ENCODE measurements at regions not wholly inside any gene's neighbourhood (a gene's known extent, or its start where the extent isn't known, plus 50 kb on each side); places are given as distances from the start of the nearest gene placed in this dataset.

- Histone ChIP-seq H2AFZ (ENCODE audit: control insufficient read depth, low read length) (no peak overlapping the region), H3K9me3 (ENCODE audit: control insufficient read depth, low read depth, low read length) (no peaks in the 10 kb centered on the region), H3K27ac (ENCODE audit: control insufficient read depth, insufficient read depth, low read length) (no peak overlapping the region), H3K4me2 (ENCODE audit: control insufficient read depth, extremely low read depth, insufficient read depth, low read depth, low read length) (no peak overlapping the region), H3K27me3 (ENCODE audit: control insufficient read depth, extremely low read depth, insufficient read depth, low read length) (no peaks in the 10 kb centered on the region), H3K36me3 (ENCODE audit: control insufficient read depth in 2 of 2, extremely low read depth in 1 of 2, insufficient read depth in 2 of 2, low read length in 2 of 2) (no peaks in the 10 kb centered on the region), H3K79me2 (ENCODE audit: control insufficient read depth, insufficient read depth, low read length) (no peaks in the 10 kb centered on the region), H3K9me1 (ENCODE audit: control insufficient read depth, extremely low read depth, insufficient read depth, low read length) (no peaks in the 10 kb centered on the region), H3K9ac (ENCODE audit: control insufficient read depth, extremely low read depth, insufficient read depth, low read length) (no peak overlapping the region), H3K4me1 (ENCODE audit: control insufficient read depth, extremely low read depth, insufficient read depth, low read length) (no peaks in the 10 kb centered on the region), H4K20me1 (ENCODE audit: control insufficient read depth, extremely low read depth, insufficient read depth, low read length) (no peaks in the 10 kb centered on the region), H3K4me3 (ENCODE audit: control insufficient read depth in 2 of 3, extremely low read depth in 1 of 3, insufficient read depth in 2 of 3, low read depth in 1 of 3, low read length in 3 of 3) (no peak overlapping the region)
- TF ChIP-seq EZH2 (IDR thresholded peaks at IDR 0.05; ENCODE audit: low read length), result no peak
- TF ChIP-seq, protein P1, sequence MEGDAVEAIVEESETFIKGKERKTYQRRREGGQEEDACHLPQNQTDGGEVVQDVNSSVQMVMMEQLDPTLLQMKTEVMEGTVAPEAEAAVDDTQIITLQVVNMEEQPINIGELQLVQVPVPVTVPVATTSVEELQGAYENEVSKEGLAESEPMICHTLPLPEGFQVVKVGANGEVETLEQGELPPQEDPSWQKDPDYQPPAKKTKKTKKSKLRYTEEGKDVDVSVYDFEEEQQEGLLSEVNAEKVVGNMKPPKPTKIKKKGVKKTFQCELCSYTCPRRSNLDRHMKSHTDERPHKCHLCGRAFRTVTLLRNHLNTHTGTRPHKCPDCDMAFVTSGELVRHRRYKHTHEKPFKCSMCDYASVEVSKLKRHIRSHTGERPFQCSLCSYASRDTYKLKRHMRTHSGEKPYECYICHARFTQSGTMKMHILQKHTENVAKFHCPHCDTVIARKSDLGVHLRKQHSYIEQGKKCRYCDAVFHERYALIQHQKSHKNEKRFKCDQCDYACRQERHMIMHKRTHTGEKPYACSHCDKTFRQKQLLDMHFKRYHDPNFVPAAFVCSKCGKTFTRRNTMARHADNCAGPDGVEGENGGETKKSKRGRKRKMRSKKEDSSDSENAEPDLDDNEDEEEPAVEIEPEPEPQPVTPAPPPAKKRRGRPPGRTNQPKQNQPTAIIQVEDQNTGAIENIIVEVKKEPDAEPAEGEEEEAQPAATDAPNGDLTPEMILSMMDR (optimal IDR thresholded peaks at IDR 0.05 in 1 of 3, IDR thresholded peaks at IDR 0.05 in 1 of 3, conservative IDR thresholded peaks at IDR 0.05 in 1 of 3; ENCODE audit: extremely low read depth in 1 of 3, insufficient read depth in 2 of 3, low read length in 3 of 3), result no peak
- dilution Hi-C loops (cut with MboI; ENCODE audit: extremely low pct_ligation_motif_present, low sequenced_read_pairs), result no loop called here
- FAIRE-seq (no peak), DNase-seq (ENCODE audit: low read depth, low spot score) (no peak)
These were observed 313.6 kb downstream of the TBC1D32 start for GRCh38 chr6:121020656-121021055.

DNA sequence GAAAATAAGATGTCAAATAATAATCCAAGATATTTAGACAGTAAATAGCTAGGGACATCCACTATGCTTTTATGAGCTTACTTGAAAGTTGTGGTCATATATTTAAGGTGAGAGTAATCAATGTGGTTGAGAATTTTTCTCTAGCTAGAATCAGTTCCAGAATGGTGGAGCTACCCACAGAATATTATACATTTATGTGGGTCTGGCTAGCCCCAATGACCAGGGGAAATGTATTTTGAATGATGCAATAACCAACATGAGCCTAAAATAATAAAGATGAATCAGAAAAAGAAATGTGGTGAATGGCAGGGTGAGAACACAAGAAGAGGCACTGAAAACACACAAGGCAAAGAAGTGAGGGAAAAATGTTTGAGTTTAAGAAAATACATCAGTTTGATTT lies 325.7 kb downstream of the TBC1D32 start:
- Histone ChIP-seq H3K79me2 (ENCODE audit: control insufficient read depth, insufficient read depth, low read length) (no peaks in the 10 kb centered on the region), H2AFZ (ENCODE audit: control insufficient read depth, low read length) (no peak overlapping the region), H3K4me3 (ENCODE audit: control insufficient read depth in 2 of 3, extremely low read depth in 1 of 3, insufficient read depth in 2 of 3, low read depth in 1 of 3, low read length in 3 of 3) (no peak overlapping the region), H3K4me1 (ENCODE audit: control insufficient read depth, extremely low read depth, insufficient read depth, low read length) (no peaks in the 10 kb centered on the region), H3K4me2 (ENCODE audit: control insufficient read depth, extremely low read depth, insufficient read depth, low read depth, low read length) (no peak overlapping the region), H3K27ac (ENCODE audit: control insufficient read depth, insufficient read depth, low read length) (no peak overlapping the region), H3K9ac (ENCODE audit: control insufficient read depth, extremely low read depth, insufficient read depth, low read length) (no peak overlapping the region), H3K27me3 (ENCODE audit: control insufficient read depth, extremely low read depth, insufficient read depth, low read length) (no peaks in the 10 kb centered on the region), H4K20me1 (ENCODE audit: control insufficient read depth, extremely low read depth, insufficient read depth, low read length) (no peaks in the 10 kb centered on the region), H3K36me3 (ENCODE audit: control insufficient read depth in 2 of 2, extremely low read depth in 1 of 2, insufficient read depth in 2 of 2, low read length in 2 of 2) (no peaks in the 10 kb centered on the region), H3K9me3 (ENCODE audit: control insufficient read depth, low read depth, low read length) (no peaks in the 10 kb centered on the region), H3K9me1 (ENCODE audit: control insufficient read depth, extremely low read depth, insufficient read depth, low read length) (no peaks in the 10 kb centered on the region)
- DNase-seq (ENCODE audit: low read depth, low spot score) (no peak), FAIRE-seq (no peak)
- no peak for TF ChIP-seq EZH2 (IDR thresholded peaks at IDR 0.05; ENCODE audit: low read length)
- TF ChIP-seq, protein P1 (optimal IDR thresholded peaks at IDR 0.05 in 1 of 3, IDR thresholded peaks at IDR 0.05 in 1 of 3, conservative IDR thresholded peaks at IDR 0.05 in 1 of 3; ENCODE audit: extremely low read depth in 1 of 3, insufficient read depth in 2 of 3, low read length in 3 of 3), result no peak
- dilution Hi-C loops (cut with MboI; ENCODE audit: extremely low pct_ligation_motif_present, low sequenced_read_pairs), result no loop called here

Measured in keratinocyte (primary cell).